Type B pancreatic cell (in vitro differentiated cells): ENCODE measurements at regions not wholly inside any gene's neighbourhood (a gene's known extent, or its start where the extent isn't known, plus 50 kb on each side); places are given as distances from the start of the nearest gene placed in this dataset.

Source experiments
- DNase-seq: peaks from one replicate; pipeline ENCODE4 v3.0.0; 2021; ENCODE audit warnings: mixed read lengths; ENCODE audit not compliant: unreplicated experiment; ENCODE audit errors: extremely low spot score
- H3K27ac Mint-ChIP-seq: 2 replicates; pipeline ENCODE4 v1.8.0; 2021; ENCODE audit warnings: mild to moderate bottlenecking, mixed read lengths
- H3K27me3 Mint-ChIP-seq: 2 replicates; pipeline ENCODE4 v1.8.0; 2021; ENCODE audit warnings: mixed read lengths
- H3K36me3 Mint-ChIP-seq: 2 replicates; pipeline ENCODE4 v1.8.0; 2021; ENCODE audit warnings: mixed read lengths
- H3K4me1 Mint-ChIP-seq: one replicate; pipeline ENCODE4 v1.8.0; 2021; ENCODE audit warnings: mixed read lengths; ENCODE audit not compliant: unreplicated experiment
- H3K4me3 Mint-ChIP-seq: 2 replicates; pipeline ENCODE4 v1.8.0; 2021; ENCODE audit warnings: mild to moderate bottlenecking, mixed read lengths
- H3K9me3 Mint-ChIP-seq: 2 replicates; pipeline ENCODE4 v1.8.0; 2021; ENCODE audit warnings: mixed read lengths
- CTCF ChIP-seq: fragments of 200-600 bp; sonication (generic); conservative IDR thresholded peaks from 2 replicates; pipeline ENCODE4 v1.5.0; 2021; ENCODE audit warnings: antibody characterized with exemption, mild to moderate bottlenecking

- H3K4me3 Mint-ChIP-seq, result no peak overlapping the region
- H3K27me3 Mint-ChIP-seq, result peaks cover 7% of the 10 kb centered on the region
- no peaks in the 10 kb centered on the region for H3K36me3 Mint-ChIP-seq
- H3K9me3 Mint-ChIP-seq, result peaks cover 6% of the 10 kb centered on the region
- no peaks in the 10 kb centered on the region for H3K4me1 Mint-ChIP-seq
- DNase-seq, result no peak
- no peak overlapping the region for H3K27ac Mint-ChIP-seq
- no peak for TF ChIP-seq CTCF
Observed at GRCh38 chr3:59698091-59698490, 648.3 kb upstream of the CFAP20DC start.

- H3K27ac Mint-ChIP-seq, result no peak overlapping the region
- no peak overlapping the region for H3K4me3 Mint-ChIP-seq
- no peak for TF ChIP-seq CTCF
Observed at GRCh38 chr3:59696783-59697182, 647.0 kb upstream of the CFAP20DC start.

GRCh38 chr3:59695860-59696259 lies 646.0 kb upstream of the CFAP20DC start:
- no peak for DNase-seq
- no peak for TF ChIP-seq CTCF
- no peak overlapping the region for H3K4me3 Mint-ChIP-seq
- H3K36me3 Mint-ChIP-seq, result no peaks in the 10 kb centered on the region
- no peaks in the 10 kb centered on the region for H3K4me1 Mint-ChIP-seq
- no peak overlapping the region for H3K27ac Mint-ChIP-seq
- H3K27me3 Mint-ChIP-seq, result peaks cover 3% of the 10 kb centered on the region
- peaks cover 13% of the 10 kb centered on the region for H3K9me3 Mint-ChIP-seq

More at GRCh38 chr3:59696783-59697182, 647.0 kb upstream of the CFAP20DC start:
- H3K4me1 Mint-ChIP-seq, result no peaks in the 10 kb centered on the region
- no peaks in the 10 kb centered on the region for H3K36me3 Mint-ChIP-seq
- H3K9me3 Mint-ChIP-seq, result peaks cover 13% of the 10 kb centered on the region
- DNase-seq, result no peak
- H3K27me3 Mint-ChIP-seq, result peaks cover 3% of the 10 kb centered on the region

- H3K36me3 Mint-ChIP-seq, result no peaks in the 10 kb centered on the region
Observed at GRCh38 chr3:59692117-59692516, 642.3 kb upstream of the CFAP20DC start.

GRCh38 chr3:59690886-59691285 lies 641.1 kb upstream of the CFAP20DC start:
- Mint-ChIP-seq H3K4me1 (no peaks in the 10 kb centered on the region), H3K4me3 (no peak overlapping the region)

More at GRCh38 chr3:59692117-59692516, 642.3 kb upstream of the CFAP20DC start:
- DNase-seq, result no peak
- Mint-ChIP-seq H3K4me1 (no peaks in the 10 kb centered on the region), H3K9me3 (peaks cover 16% of the 10 kb centered on the region), H3K27me3 (no peaks in the 10 kb centered on the region), H3K27ac (no peak overlapping the region), H3K4me3 (no peak overlapping the region)
- no peak for TF ChIP-seq CTCF

More at GRCh38 chr3:59690886-59691285, 641.1 kb upstream of the CFAP20DC start:
- no peak for DNase-seq
- peaks cover 12% of the 10 kb centered on the region for H3K9me3 Mint-ChIP-seq
- H3K27me3 Mint-ChIP-seq, result no peaks in the 10 kb centered on the region
- no peaks in the 10 kb centered on the region for H3K36me3 Mint-ChIP-seq
- no peak for TF ChIP-seq CTCF
- no peak overlapping the region for H3K27ac Mint-ChIP-seq
